ENCODE measurements at regions not wholly inside any gene's neighbourhood (a gene's known extent, or its start where the extent isn't known, plus 50 kb on each side); places are given as distances from the start of the nearest gene placed in this dataset.

DNA sequence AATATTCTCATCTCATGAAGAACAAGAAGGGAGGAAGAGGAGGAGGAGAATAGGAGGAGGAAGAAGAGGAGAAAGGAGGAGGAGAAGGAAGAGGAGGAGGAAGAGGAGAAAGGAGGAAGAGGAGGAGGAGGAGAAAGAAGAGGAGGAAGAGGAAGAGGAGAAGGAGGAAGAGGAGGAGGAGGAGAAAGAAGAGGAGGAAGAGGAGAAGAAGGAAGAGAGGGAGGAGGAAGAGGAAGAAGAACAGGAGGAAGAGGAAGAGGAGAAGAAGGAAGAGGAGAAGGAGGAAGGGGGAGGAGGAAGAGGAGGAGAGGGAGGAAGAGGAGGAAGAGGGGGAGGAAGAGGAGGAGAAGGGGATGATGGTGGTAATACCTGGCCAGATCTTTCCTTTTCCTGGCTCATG, 70.0 kb upstream of the PTPRM start:
- Histone ChIP-seq H3K4me1 (ENCODE audit: insufficient read depth, low read length) (peaks cover 2% of the 10 kb centered on the region; the same call in 1 of the 2 replicates), H3K27ac (ENCODE audit: extremely low read length, insufficient read depth, low read length) (no peak overlapping the region), H4K20me1 (ENCODE audit: insufficient read depth, low read length) (no peaks in the 10 kb centered on the region), H3K9ac (ENCODE audit: insufficient read depth, low read depth, low read length) (no peak overlapping the region), H3K36me3 (replicated peaks in 1 of 2; ENCODE audit: control insufficient read depth in 1 of 2, insufficient read depth in 2 of 2, low read length in 2 of 2) (no peaks in the 10 kb centered on the region), H2AFZ (ENCODE audit: low read length) (no peak overlapping the region), H3K27me3 (ENCODE audit: control insufficient read depth in 1 of 2, insufficient read depth in 2 of 2, low read length in 2 of 2) (no peaks in the 10 kb centered on the region), H3K4me2 (ENCODE audit: low read depth, low read length) (no peak overlapping the region), H3K4me3 (replicated peaks in 1 of 3; ENCODE audit: insufficient read depth in 1 of 3, low read depth in 2 of 3, low read length in 3 of 3) (no peak overlapping the region), H3K9me3 (ENCODE audit: low read length) (no peaks in the 10 kb centered on the region), H3K79me2 (ENCODE audit: insufficient read depth, low read length) (no peaks in the 10 kb centered on the region)
- in situ Hi-C loops (cut with HindIII; ENCODE audit: extremely low pct_ligation_motif_present, low pct_unique_long_range_greater_than_20kb): no loop called here
- DNase-seq (ENCODE audit: low spot score): no peak
- no peak for FAIRE-seq
- TF ChIP-seq TBX2 (CRISPR knock-in tag; IDR thresholded peaks at IDR 0.05; ENCODE audit: borderline replicate concordance) (no peak), NR2F2 (IDR thresholded peaks at IDR 0.05; ENCODE audit: borderline replicate concordance, low read depth) (no peak), CAMTA2 (CRISPR knock-in tag; IDR thresholded peaks at IDR 0.05; ENCODE audit: borderline replicate concordance) (no peak), ARNT (IDR thresholded peaks at IDR 0.05) (no peak), SNAI1 (CRISPR knock-in tag; IDR thresholded peaks at IDR 0.05; ENCODE audit: borderline replicate concordance) (no peak), ZBTB42 (CRISPR knock-in tag; IDR thresholded peaks at IDR 0.05) (no peak)
- intact Hi-C loops (cut with micrococcal nuclease; ENCODE audit: unreplicated experiment): no loop called here
- ChIA-PET CTCF (ENCODE audit: low intra/inter-chr PET ratio, low total read pairs) (no interaction called here), POLR2A (no interaction called here)
- no peak for ATAC-seq
- BruUV-seq (replicated peaks): no TSS peak

DNA sequence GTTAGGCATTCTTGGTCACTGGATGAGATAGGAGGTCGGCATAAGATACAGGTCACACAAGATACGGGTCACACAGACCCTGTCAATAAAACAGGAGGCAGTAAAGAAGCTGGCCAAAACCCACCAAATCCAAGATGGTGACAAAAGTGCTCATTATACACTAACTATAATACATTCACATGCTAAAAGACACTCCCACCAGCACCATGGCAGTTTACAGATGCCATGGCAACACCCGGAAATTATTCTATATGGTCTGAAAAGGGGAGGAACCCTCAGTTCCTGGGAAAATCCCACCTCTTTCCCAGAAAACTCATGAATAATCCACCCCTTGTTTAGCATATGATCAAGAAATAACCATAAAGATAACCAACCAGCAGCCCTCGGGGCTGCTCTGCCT, 56.0 kb upstream of the PTPRM start:
- in situ Hi-C loops (cut with HindIII; ENCODE audit: extremely low pct_ligation_motif_present, low pct_unique_long_range_greater_than_20kb): no loop called here
- no peak overlapping the region for H3K9ac ChIP-seq (ENCODE audit: insufficient read depth, low read depth, low read length)
- 37% methylated on average over 4 of the region's 4 CpGs for WGBS (ENCODE audit: low lambda C conversion rate)
- H3K27ac ChIP-seq (ENCODE audit: extremely low read length, insufficient read depth, low read length): no peak overlapping the region
- intact Hi-C loops (cut with micrococcal nuclease; ENCODE audit: unreplicated experiment): no loop called here
- no peak for ATAC-seq
- H3K27me3 ChIP-seq (ENCODE audit: control insufficient read depth in 1 of 2, insufficient read depth in 2 of 2, low read length in 2 of 2): peaks cover 0 to 11% of the 10 kb centered on the region in 2 experiments; a peak in 2 of 5 replicates
- BruUV-seq (replicated peaks): no TSS peak
- no peak for DNase-seq (ENCODE audit: low spot score)
- no peaks in the 10 kb centered on the region for H3K9me3 ChIP-seq (ENCODE audit: low read length)
- H3K4me2 ChIP-seq (ENCODE audit: low read depth, low read length): no peak overlapping the region
- no peak overlapping the region for H3K4me3 ChIP-seq (replicated peaks in 1 of 3; ENCODE audit: insufficient read depth in 1 of 3, low read depth in 2 of 3, low read length in 3 of 3)
- H4K20me1 ChIP-seq (ENCODE audit: insufficient read depth, low read length): no peaks in the 10 kb centered on the region
- no peaks in the 10 kb centered on the region for H3K36me3 ChIP-seq (replicated peaks in 1 of 2; ENCODE audit: control insufficient read depth in 1 of 2, insufficient read depth in 2 of 2, low read length in 2 of 2)
- H3K4me1 ChIP-seq (ENCODE audit: insufficient read depth, low read length): no peaks in the 10 kb centered on the region
- H3K79me2 ChIP-seq (ENCODE audit: insufficient read depth, low read length): no peaks in the 10 kb centered on the region
- no peak for FAIRE-seq
- H2AFZ ChIP-seq (ENCODE audit: low read length): no peak overlapping the region
- CTCF ChIA-PET (ENCODE audit: low intra/inter-chr PET ratio, low total read pairs): no interaction called here
- POLR2A ChIA-PET: no interaction called here
- TF ChIP-seq ZNF891 (CRISPR knock-in tag; IDR thresholded peaks at IDR 0.05) (no peak), PHF20 (CRISPR knock-in tag; IDR thresholded peaks at IDR 0.05) (no peak), RXRB (CRISPR knock-in tag; IDR thresholded peaks at IDR 0.05; ENCODE audit: borderline replicate concordance) (no peak), ZFYVE20 (CRISPR knock-in tag; IDR thresholded peaks at IDR 0.05; ENCODE audit: borderline replicate concordance, low read depth) (no peak), ZBTB1 (CRISPR knock-in tag; IDR thresholded peaks at IDR 0.05; ENCODE audit: borderline replicate concordance) (no peak), PRDM15 (CRISPR knock-in tag; IDR thresholded peaks at IDR 0.05) (no peak)
